H9 (cell line): ENCODE measurements at regions not wholly inside any gene's neighbourhood (a gene's known extent, or its start where the extent isn't known, plus 50 kb on each side); places are given as distances from the start of the nearest gene placed in this dataset.

Experiments
- DNase-seq: peaks from one replicate; pipeline ENCODE4 v3.0.0-alpha.2; 2017
- H2AFZ ChIP-seq: one replicate; pipeline ENCODE4 v1.6.1; 2013; ENCODE audit warnings: mild to moderate bottlenecking, low read length, control low read depth, moderate library complexity
- H2AK5ac ChIP-seq: 2 replicates; pipeline ENCODE4 v1.6.1; 2013; ENCODE audit warnings: low read length, control low read depth, mixed read lengths; ENCODE audit not compliant: insufficient read length
- H2BK120ac ChIP-seq: one replicate; pipeline ENCODE4 v1.6.1; 2013; ENCODE audit warnings: low read depth, mild to moderate bottlenecking, low read length, control low read depth, inconsistent platforms; ENCODE audit not compliant: poor library complexity, severe bottlenecking
- H2BK12ac ChIP-seq: 2 replicates; pipeline ENCODE4 v1.6.1; 2013; ENCODE audit warnings: low read length, control low read depth, mixed read lengths, low read depth; ENCODE audit not compliant: insufficient read length
- H2BK15ac ChIP-seq: 2 replicates; pipeline ENCODE4 v1.6.1; 2013; ENCODE audit warnings: low read depth, low read length, control low read depth
- H2BK20ac ChIP-seq: one replicate; pipeline ENCODE4 v1.6.1; 2013; ENCODE audit warnings: low read depth, mild to moderate bottlenecking, low read length, control low read depth, inconsistent platforms; ENCODE audit not compliant: poor library complexity, severe bottlenecking
- H2BK5ac ChIP-seq: 2 replicates; pipeline ENCODE4 v1.6.1; 2013; ENCODE audit warnings: low read length, control low read depth, mixed read lengths; ENCODE audit not compliant: insufficient read length
- H3K14ac ChIP-seq: 2 replicates; pipeline ENCODE4 v1.6.1; 2013; ENCODE audit warnings: low read length, control low read depth; ENCODE audit not compliant: insufficient read depth
- H3K18ac ChIP-seq: 2 replicates; pipeline ENCODE4 v1.6.1; 2013; ENCODE audit warnings: low read depth, mild to moderate bottlenecking, mixed read lengths, low read length, control low read depth; ENCODE audit not compliant: insufficient read length
- H3K23ac ChIP-seq: 2 replicates; pipeline ENCODE4 v1.6.1; 2013; ENCODE audit warnings: low read length, control low read depth, mixed read lengths, low read depth; ENCODE audit not compliant: insufficient read length
- H3K23me2 ChIP-seq: 2 replicates; pipeline ENCODE4 v1.6.1; 2013; ENCODE audit warnings: low read depth, mild to moderate bottlenecking, mixed read lengths, low read length, control low read depth; ENCODE audit not compliant: insufficient read length, poor library complexity, severe bottlenecking
- H3K27ac ChIP-seq: 2 replicates; pipeline ENCODE4 v1.5.1; 2013; ENCODE audit warnings: low read length, control low read depth, mixed read lengths, low read depth; ENCODE audit not compliant: insufficient read length
- H3K27me3 ChIP-seq: 2 replicates; pipeline ENCODE4 v1.6.1; 2013; ENCODE audit warnings: low read length, control low read depth, inconsistent platforms; ENCODE audit not compliant: insufficient read depth
- H3K4ac ChIP-seq: 2 replicates; pipeline ENCODE4 v1.6.1; 2013; ENCODE audit warnings: low read depth, mild to moderate bottlenecking, control low read depth, inconsistent platforms, low read length, moderate library complexity
- H3K4me1 ChIP-seq: 2 replicates; pipeline ENCODE4 v1.6.1; 2013; ENCODE audit warnings: low read length, control low read depth, inconsistent platforms; ENCODE audit not compliant: insufficient read depth
- H3K4me2 ChIP-seq: 2 replicates; pipeline ENCODE4 v1.6.1; 2013; ENCODE audit warnings: low read length, control low read depth, mixed read lengths; ENCODE audit not compliant: insufficient read length, insufficient read depth
- H3K56ac ChIP-seq: 2 replicates; pipeline ENCODE4 v1.6.1; 2013; ENCODE audit warnings: low read depth, mild to moderate bottlenecking, mixed read lengths, low read length, control low read depth; ENCODE audit not compliant: insufficient read length
- H3K79me1 ChIP-seq: 2 replicates; pipeline ENCODE4 v1.6.1; 2013; ENCODE audit warnings: low read depth, mild to moderate bottlenecking, moderate library complexity, low read length, control low read depth, inconsistent platforms; ENCODE audit not compliant: insufficient read depth, poor library complexity, severe bottlenecking
- H3K79me2 ChIP-seq: 2 replicates; pipeline ENCODE4 v1.6.1; 2013; ENCODE audit warnings: low read length, control low read depth, inconsistent platforms; ENCODE audit not compliant: insufficient read depth
- H3K9ac ChIP-seq: 2 replicates; pipeline ENCODE4 v1.6.1; 2013; ENCODE audit warnings: low read length, control low read depth, mixed read lengths; ENCODE audit not compliant: insufficient read length; ENCODE audit errors: extremely low read depth
- H3K9me3 ChIP-seq: one replicate; pipeline ENCODE4 v1.6.1; 2013; ENCODE audit warnings: low read depth, low read length, inconsistent platforms; ENCODE audit not compliant: control insufficient read depth
- H3T11ph ChIP-seq: one replicate; pipeline ENCODE4 v1.6.1; 2013; ENCODE audit warnings: mild to moderate bottlenecking, low read length, control low read depth, inconsistent platforms
- H4K20me1 ChIP-seq: one replicate; pipeline ENCODE4 v1.6.1; 2013; ENCODE audit not compliant: control insufficient read depth, insufficient read length, insufficient read depth
- H4K5ac ChIP-seq: 2 replicates; pipeline ENCODE4 v1.6.1; 2013; ENCODE audit warnings: low read depth, mild to moderate bottlenecking, mixed read lengths, low read length, control low read depth; ENCODE audit not compliant: insufficient read length
- H4K8ac ChIP-seq: replicated peaks from 2 replicates; pipeline ENCODE4 v1.6.1; 2013; ENCODE audit warnings: low read length, control low read depth, mixed read lengths, low read depth; ENCODE audit not compliant: insufficient read length
- H4K91ac ChIP-seq: 2 replicates; pipeline ENCODE4 v1.6.1; 2013; ENCODE audit warnings: low read depth, mild to moderate bottlenecking, moderate library complexity, mixed read lengths, low read length, control low read depth; ENCODE audit not compliant: insufficient read length
- H3K27ac Mint-ChIP-seq, 3 experiments: 2 replicates in 2 of 3; 3 replicates in 1 of 3; pipeline ENCODE4 v1.8.0; 2020 to 2021; ENCODE audit warnings: mixed read lengths in 3 of 3, mild to moderate bottlenecking in 1 of 3, moderate library complexity in 1 of 3
- H3K27me3 Mint-ChIP-seq: 2 replicates; pipeline ENCODE4 v1.8.0; 2021; ENCODE audit warnings: low read depth, mild to moderate bottlenecking, moderate library complexity, mixed read lengths
- H3K36me3 Mint-ChIP-seq, 3 experiments: 2 replicates in 2 of 3; 3 replicates in 1 of 3; pipeline ENCODE4 v1.8.0; 2020 to 2021; ENCODE audit warnings: low read depth in 3 of 3, mixed read lengths in 3 of 3; ENCODE audit not compliant: insufficient read depth in 1 of 3
- H3K4me1 Mint-ChIP-seq, 2 experiments: 2 replicates each; pipeline ENCODE4 v1.8.0; 2020; ENCODE audit warnings: mixed read lengths in 2 of 2
- H3K4me3 Mint-ChIP-seq, 2 experiments: 2 replicates in 1 of 2; 3 replicates in 1 of 2; pipeline ENCODE4 v1.8.0; 2020 to 2021; ENCODE audit warnings: mild to moderate bottlenecking in 2 of 2, mixed read lengths in 2 of 2, moderate library complexity in 1 of 2
- H3K9me3 Mint-ChIP-seq, 2 experiments: 2 replicates in 1 of 2; 3 replicates in 1 of 2; pipeline ENCODE4 v1.8.0; 2020; ENCODE audit warnings: mild to moderate bottlenecking in 2 of 2, mixed read lengths in 2 of 2, moderate library complexity in 1 of 2
- WGBS: extraction: QIAGEN DNeasy Blood & Tissue Kit; methylation state at CpG from one replicate; pipeline ENCODE4 v1.1.7; 2013; ENCODE audit warnings: missing lambda C conversion rate, low lambda C conversion rate, mixed read lengths; ENCODE audit not compliant: insufficient read length; ENCODE audit errors: extremely low coverage; 5-methylcytosine and 5-hydroxymethylcytosine counted together
- TF ChIP-seq, protein P1 (sequence below): fragments of 200-600 bp; sonication (generic); conservative IDR thresholded peaks from 3 replicates; pipeline ENCODE4 v1.8.0; 2021; ENCODE audit warnings: antibody characterized with exemption, mild to moderate bottlenecking

DNA sequence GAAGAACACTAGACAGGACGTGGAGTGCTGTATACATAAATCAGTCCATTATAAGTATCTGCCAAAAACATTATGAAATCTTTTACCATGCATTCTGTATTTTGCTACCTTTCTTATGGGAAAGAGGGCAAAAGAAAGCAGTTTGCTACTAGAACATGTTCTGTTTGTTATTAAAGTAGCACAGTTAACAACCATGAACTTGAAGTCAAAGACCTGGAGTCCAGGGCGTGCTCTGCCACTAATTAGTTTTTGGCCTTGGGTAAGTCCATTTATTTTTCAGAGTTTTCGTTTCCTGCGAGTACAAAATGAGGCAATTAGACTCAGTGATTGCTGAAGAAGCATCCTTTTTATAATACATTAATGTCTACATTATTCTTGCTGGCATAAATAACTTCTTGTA lies 143.3 kb upstream of the AGTR1 start:
- no peak overlapping the region for H3K14ac ChIP-seq
- no peaks in the 10 kb centered on the region for H3K79me1 ChIP-seq
- H2BK5ac ChIP-seq = no peak overlapping the region
- Mint-ChIP-seq H3K9me3 (no peaks in the 10 kb centered on the region; a peak in 1 of 5 replicates), H3K4me3 (no peak overlapping the region), H3K27me3 (no peaks in the 10 kb centered on the region), H3K4me1 (0 out of 4 replicates have a peak, but pooled peaks cover 0 to 3% of the 10 kb centered on the region in 2 experiments), H3K36me3 (no peaks in the 10 kb centered on the region), H3K27ac (peak overlapping the region in 1 of 3 experiments; percentile 70; a peak in 1 of 7 replicates)
- H2AK5ac ChIP-seq = no peak overlapping the region
- no peak overlapping the region for H2BK15ac ChIP-seq
- no peak overlapping the region for H3K4ac ChIP-seq
- H3T11ph ChIP-seq = no peak overlapping the region
- H3K9ac ChIP-seq = no peak overlapping the region
- H3K9me3 ChIP-seq = no peaks in the 10 kb centered on the region
- H2BK20ac ChIP-seq = no peak overlapping the region
- DNase-seq = no peak
- no peaks in the 10 kb centered on the region for H4K20me1 ChIP-seq
- no peak overlapping the region for H3K27ac ChIP-seq
- H3K27me3 ChIP-seq = no peaks in the 10 kb centered on the region
- H2AFZ ChIP-seq = no peak overlapping the region
- no peak overlapping the region for H4K91ac ChIP-seq
- no peak overlapping the region for H3K56ac ChIP-seq
- no peak overlapping the region for H2BK12ac ChIP-seq
- H3K23me2 ChIP-seq = no peaks in the 10 kb centered on the region
- WGBS = no CpG with 5 or more reads among the region's 4 CpGs
- no peak overlapping the region for H3K18ac ChIP-seq
- no peaks in the 10 kb centered on the region for H3K4me1 ChIP-seq
- H3K23ac ChIP-seq = no peak overlapping the region
- H2BK120ac ChIP-seq = no peak overlapping the region
- no peak overlapping the region for H4K5ac ChIP-seq
- no peak overlapping the region for H3K4me2 ChIP-seq
- H3K79me2 ChIP-seq = no peaks in the 10 kb centered on the region
- TF ChIP-seq, protein P1, sequence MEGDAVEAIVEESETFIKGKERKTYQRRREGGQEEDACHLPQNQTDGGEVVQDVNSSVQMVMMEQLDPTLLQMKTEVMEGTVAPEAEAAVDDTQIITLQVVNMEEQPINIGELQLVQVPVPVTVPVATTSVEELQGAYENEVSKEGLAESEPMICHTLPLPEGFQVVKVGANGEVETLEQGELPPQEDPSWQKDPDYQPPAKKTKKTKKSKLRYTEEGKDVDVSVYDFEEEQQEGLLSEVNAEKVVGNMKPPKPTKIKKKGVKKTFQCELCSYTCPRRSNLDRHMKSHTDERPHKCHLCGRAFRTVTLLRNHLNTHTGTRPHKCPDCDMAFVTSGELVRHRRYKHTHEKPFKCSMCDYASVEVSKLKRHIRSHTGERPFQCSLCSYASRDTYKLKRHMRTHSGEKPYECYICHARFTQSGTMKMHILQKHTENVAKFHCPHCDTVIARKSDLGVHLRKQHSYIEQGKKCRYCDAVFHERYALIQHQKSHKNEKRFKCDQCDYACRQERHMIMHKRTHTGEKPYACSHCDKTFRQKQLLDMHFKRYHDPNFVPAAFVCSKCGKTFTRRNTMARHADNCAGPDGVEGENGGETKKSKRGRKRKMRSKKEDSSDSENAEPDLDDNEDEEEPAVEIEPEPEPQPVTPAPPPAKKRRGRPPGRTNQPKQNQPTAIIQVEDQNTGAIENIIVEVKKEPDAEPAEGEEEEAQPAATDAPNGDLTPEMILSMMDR = no peak
- no peak overlapping the region for H4K8ac ChIP-seq
